Smooth muscle cell (in vitro differentiated cells): ENCODE measurements at regions not wholly inside any gene's neighbourhood (a gene's known extent, or its start where the extent isn't known, plus 50 kb on each side); places are given as distances from the start of the nearest gene placed in this dataset.
"Not testable (repeated sequence)": the region's sequence is repeated elsewhere in the genome, so short reads cannot be mapped to it uniquely, and the experiment has no call there.

Experiments
- DNase-seq: peaks from one replicate; lab custom pipeline; 2025; ENCODE audit not compliant: unreplicated experiment; lab: John Stamatoyannopoulos, UW
- H2AFZ ChIP-seq: fragments of 200-600 bp; sonication (generic); 2 replicates; pipeline ENCODE4 v1.6.0; 2016; ENCODE audit warnings: antibody characterized with exemption, low read depth, mild to moderate bottlenecking
- H3F3A ChIP-seq: fragments of 200-600 bp; sonication (generic); 2 replicates; pipeline ENCODE4 v1.6.0; 2017; ENCODE audit warnings: antibody characterized with exemption, low read depth
- H3K27ac ChIP-seq: fragments of 200-600 bp; sonication (generic); 2 replicates; pipeline ENCODE4 v1.5.1; 2016; ENCODE audit warnings: low read depth, mild to moderate bottlenecking
- H3K27me3 ChIP-seq: fragments of 200-600 bp; sonication (generic); 2 replicates; pipeline ENCODE4 v1.6.1; 2016; ENCODE audit warnings: low read depth, mild to moderate bottlenecking
- H3K36me3 ChIP-seq: fragments of 200-600 bp; sonication (generic); 2 replicates; pipeline ENCODE4 v1.5.1; 2016; ENCODE audit warnings: low read depth
- H3K4me1 ChIP-seq: fragments of 200-600 bp; sonication (generic); 2 replicates; pipeline ENCODE4 v1.5.1; 2016; ENCODE audit warnings: low read depth
- H3K4me2 ChIP-seq: fragments of 200-600 bp; sonication (generic); 2 replicates; pipeline ENCODE4 v1.6.0; 2016; ENCODE audit warnings: mild to moderate bottlenecking
- H3K4me3 ChIP-seq: fragments of 200-600 bp; sonication (generic); 2 replicates; pipeline ENCODE4 v1.5.1; 2016; ENCODE audit warnings: mild to moderate bottlenecking
- H3K79me2 ChIP-seq: fragments of 200-600 bp; sonication (generic); 2 replicates; pipeline ENCODE4 v1.6.0; 2016; ENCODE audit warnings: low read depth, mild to moderate bottlenecking
- H3K9ac ChIP-seq: fragments of 200-600 bp; sonication (generic); 2 replicates; pipeline ENCODE4 v1.6.0; 2016; ENCODE audit warnings: low read depth
- H3K9me3 ChIP-seq: fragments of 200-600 bp; sonication (generic); replicated peaks from 2 replicates; pipeline ENCODE4 v1.5.1; 2016; ENCODE audit warnings: low read depth
- H4K20me1 ChIP-seq: fragments of 200-600 bp; sonication (generic); 2 replicates; pipeline ENCODE4 v1.6.0; 2016; ENCODE audit warnings: low read depth
- CTCF ChIP-seq: fragments of 200-600 bp; sonication (generic); IDR thresholded peaks from 2 replicates; pipeline ENCODE4 v1.5.1; 2017; ENCODE audit warnings: borderline replicate concordance, mild to moderate bottlenecking, antibody characterized with exemption; ENCODE audit not compliant: insufficient read depth, poor library complexity, severe bottlenecking
- WGBS: methylation state at CpG from one replicate; pipeline ENCODE4 v1.1.7; 2016; ENCODE audit warnings: low lambda C conversion rate; 5-methylcytosine and 5-hydroxymethylcytosine counted together

GRCh38 chr6:16993396-16993795, 108.5 kb upstream of the STMND1 start:
- WGBS: 95% methylated on average over 6 of the region's 6 CpGs

GRCh38 chr6:16991981-16992629, 109.7 kb upstream of the STMND1 start:
- Histone ChIP-seq H3K4me2 (no peak overlapping the region), H3F3A (no peaks in the 10 kb centered on the region), H4K20me1 (no peaks in the 10 kb centered on the region), H3K9me3 (no peaks in the 10 kb centered on the region), H3K36me3 (no peaks in the 10 kb centered on the region), H3K79me2 (no peaks in the 10 kb centered on the region), H3K4me1 (no peaks in the 10 kb centered on the region), H3K4me3 (no peak overlapping the region), H3K27me3 (no peaks in the 10 kb centered on the region), H3K9ac (no peak overlapping the region), H3K27ac (no peak overlapping the region), H2AFZ (no peak overlapping the region)
- DNase-seq: no peak
- TF ChIP-seq CTCF: no peak
- whole genome bisulfite sequencing: 43% methylated on average over 3 of the region's 3 CpGs

More at GRCh38 chr6:16993396-16993795, 108.5 kb upstream of the STMND1 start:
- Histone ChIP-seq H3F3A (no peaks in the 10 kb centered on the region), H3K36me3 (no peaks in the 10 kb centered on the region), H3K27ac (no peak overlapping the region), H3K9ac (no peak overlapping the region), H4K20me1 (no peaks in the 10 kb centered on the region), H3K4me1 (no peaks in the 10 kb centered on the region), H3K27me3 (no peaks in the 10 kb centered on the region), H3K79me2 (no peaks in the 10 kb centered on the region), H3K4me2 (no peak overlapping the region), H2AFZ (no peak overlapping the region), H3K4me3 (no peak overlapping the region), H3K9me3 (no peaks in the 10 kb centered on the region)
- no peak for DNase-seq
- TF ChIP-seq CTCF: no peak

- 96% methylated on average over 3 of the region's 3 CpGs for WGBS
- H3K4me3 ChIP-seq, H3K27ac ChIP-seq, DNase-seq, H3K4me2 ChIP-seq, H2AFZ ChIP-seq, H3F3A ChIP-seq, H3K9ac ChIP-seq, H3K27me3 ChIP-seq, H3K9me3 ChIP-seq, H4K20me1 ChIP-seq, H3K36me3 ChIP-seq, H3K79me2 ChIP-seq, H3K4me1 ChIP-seq: not testable (repeated sequence)
Measured at GRCh38 chr6:16989976-16990375, 111.9 kb upstream of the STMND1 start.

GRCh38 chr6:16989382-16989781, 112.5 kb upstream of the STMND1 start:
- Histone ChIP-seq H3K9me3 (no peaks in the 10 kb centered on the region), H3K9ac (no peak overlapping the region), H2AFZ (no peak overlapping the region), H3F3A (no peaks in the 10 kb centered on the region), H3K36me3 (no peaks in the 10 kb centered on the region), H4K20me1 (no peaks in the 10 kb centered on the region), H3K4me2 (no peak overlapping the region), H3K27me3 (no peaks in the 10 kb centered on the region), H3K27ac (no peak overlapping the region), H3K79me2 (no peaks in the 10 kb centered on the region), H3K4me1 (no peaks in the 10 kb centered on the region), H3K4me3 (no peak overlapping the region)
- 83% methylated on average over 2 of the region's 2 CpGs for WGBS
- no peak for TF ChIP-seq CTCF
- no peak for DNase-seq
